ENCODE measurements at regions not wholly inside any gene's neighbourhood (a gene's known extent, or its start where the extent isn't known, plus 50 kb on each side); places are given as distances from the start of the nearest gene placed in this dataset.
A peak's percentile ranks its signal among the peaks of the same experiment; 100 is the strongest.

DNA sequence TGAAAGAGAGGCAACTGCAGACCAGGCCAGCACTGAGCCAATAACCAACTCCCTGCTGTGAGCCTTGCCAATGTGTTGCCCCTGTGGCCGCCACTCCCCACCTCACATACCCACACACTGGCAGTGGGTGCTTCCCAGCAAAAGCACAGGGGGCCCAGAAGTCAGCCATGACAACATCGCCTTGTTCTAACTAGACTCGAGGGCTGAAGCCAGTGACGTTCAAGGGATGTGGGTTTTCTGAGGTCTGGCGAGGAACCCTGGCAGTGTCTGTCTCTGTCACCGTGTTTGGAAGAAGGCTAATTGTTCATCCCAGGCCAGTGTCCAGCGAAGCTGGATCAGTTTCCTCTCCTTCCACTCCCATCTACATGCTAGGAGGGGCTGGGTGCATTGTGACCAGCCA lies 311.8 kb upstream of the AMIGO2 start:
- H3K9me3 Mint-ChIP-seq: peaks cover 2 to 5% (median 4%) of the 10 kb centered on the region in 8 donors
- POLR2A ChIA-PET (ENCODE audit: partially characterized antibody): interaction anchor here (0.6 to 2.0 kb wide), 13 partner anchors 11 to 312 kb away, joined by 3 to 10 read pairs (median 5); partner anchors contain the start of genes AMIGO2 and PCED1B
- Histone ChIP-seq H3K9me3 (ENCODE audit: control insufficient read depth in 1 of 2, low read length in 2 of 2) (no peaks in the 10 kb centered on the region), H3K4me3 (ENCODE audit: low read length in 2 of 2) (no peak overlapping the region), H3K27ac (ENCODE audit: low read depth, low read length) (peak overlapping the region; percentile 54), H3K27me3 (ENCODE audit: insufficient read depth, low read length) (no peaks in the 10 kb centered on the region), H3K36me3 (ENCODE audit: insufficient read depth, low read length) (no peaks in the 10 kb centered on the region), H3K4me1 (ENCODE audit: insufficient read depth, low read length) (peaks cover 60% of the 10 kb centered on the region)
- H3K36me3 Mint-ChIP-seq: peaks cover 3 to 5% of the 10 kb centered on the region in 2 donors
- DNase-seq: peak; percentile 66 to 86 (median 72)
- intact Hi-C loops (cut with micrococcal nuclease): no loop called here
- peaks cover 45 to 74% (median 60%) of the 10 kb centered on the region in 4 donors for H3K4me1 Mint-ChIP-seq
- peak overlapping the region; percentile 95 to 99 (median 98) for H3K27ac Mint-ChIP-seq
- H3K4me3 Mint-ChIP-seq: peak overlapping the region; percentile 29 to 83 (median 63)
- CTCF ChIA-PET (ENCODE audit: partially characterized antibody): interaction anchor here (0.9 to 1.8 kb wide), 4 partner anchors 23 to 359 kb away, joined by 3 to 12 read pairs (median 4); no protein-coding TSS in a partner anchor
- H3K27me3 Mint-ChIP-seq: no peaks in the 10 kb centered on the region

- intact Hi-C loops (cut with micrococcal nuclease): no loop called here
- no peak overlapping the region for H3K4me3 Mint-ChIP-seq
- no peak for DNase-seq
- no peak overlapping the region for H3K27ac Mint-ChIP-seq
- ChIA-PET POLR2A (ENCODE audit: partially characterized antibody) (interaction anchor here (0.8 to 1.5 kb wide), 3 partner anchors 9 to 293 kb away, joined by 3 read pairs; no protein-coding TSS in a partner anchor), CTCF (ENCODE audit: partially characterized antibody) (interaction anchor here (2.7 kb wide), 1 partner anchor 9 kb away, joined by 10 read pairs; no protein-coding TSS in a partner anchor)
- H3K4me3 ChIP-seq (ENCODE audit: low read length in 2 of 2): no peak overlapping the region
- no peak overlapping the region for H3K27ac ChIP-seq (ENCODE audit: low read depth, low read length)
- H3K36me3 ChIP-seq (ENCODE audit: insufficient read depth, low read length): no peaks in the 10 kb centered on the region
- peaks cover 32% of the 10 kb centered on the region for H3K4me1 ChIP-seq (ENCODE audit: insufficient read depth, low read length)
- H3K9me3 ChIP-seq (ENCODE audit: control insufficient read depth in 1 of 2, low read length in 2 of 2): no peaks in the 10 kb centered on the region
- H3K4me1 Mint-ChIP-seq: peaks cover 30 to 60% (median 41%) of the 10 kb centered on the region in 4 donors
- peaks cover 0 to 2% (median 0%) of the 10 kb centered on the region in 8 donors for H3K9me3 Mint-ChIP-seq
- no peaks in the 10 kb centered on the region for H3K36me3 Mint-ChIP-seq
- no peaks in the 10 kb centered on the region for H3K27me3 ChIP-seq (ENCODE audit: insufficient read depth, low read length)
- no peaks in the 10 kb centered on the region for H3K27me3 Mint-ChIP-seq
These were observed 309.0 kb upstream of the AMIGO2 start for GRCh38 chr12:47388712-47389111.

DNA sequence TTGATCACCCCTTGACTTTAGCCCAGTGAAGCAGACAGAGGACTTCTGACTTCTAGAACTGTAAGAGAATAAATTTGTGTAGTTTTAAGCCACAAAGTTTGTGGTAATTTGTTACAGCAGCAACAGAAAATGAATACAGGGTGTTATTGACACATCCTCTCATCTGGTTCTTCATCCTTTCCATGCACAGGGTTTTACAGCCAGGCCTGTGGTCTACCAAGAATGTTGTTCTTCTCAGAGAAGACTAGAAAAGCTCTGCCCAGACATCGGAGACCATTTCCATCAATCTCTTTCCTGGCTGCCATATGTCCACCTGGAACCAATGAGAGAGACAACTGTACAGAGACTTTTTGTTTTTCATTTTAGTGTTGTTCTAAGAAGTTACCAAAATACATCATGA lies 308.2 kb upstream of the AMIGO2 start:
- no peak for DNase-seq
- intact Hi-C loops (cut with micrococcal nuclease): no loop called here

GRCh38 chr12:47385653-47386052 lies 305.9 kb upstream of the AMIGO2 start:
- Histone ChIP-seq H3K27ac (ENCODE audit: low read depth, low read length) (no peak overlapping the region), H3K9me3 (ENCODE audit: control insufficient read depth in 1 of 2, low read length in 2 of 2) (no peaks in the 10 kb centered on the region), H3K36me3 (ENCODE audit: insufficient read depth, low read length) (no peaks in the 10 kb centered on the region), H3K27me3 (ENCODE audit: insufficient read depth, low read length) (no peaks in the 10 kb centered on the region), H3K4me1 (ENCODE audit: insufficient read depth, low read length) (peaks cover 1% of the 10 kb centered on the region), H3K4me3 (ENCODE audit: low read length in 2 of 2) (no peak overlapping the region)
- intact Hi-C loops (cut with micrococcal nuclease): no loop called here
- no peak for DNase-seq
- H3K4me1 Mint-ChIP-seq: peaks cover 10 to 42% (median 17%) of the 10 kb centered on the region in 4 donors
- H3K9me3 Mint-ChIP-seq: peaks cover 0 to 13% (median 0%) of the 10 kb centered on the region in 8 donors
- H3K36me3 Mint-ChIP-seq: peaks cover 0 to 3% of the 10 kb centered on the region in 2 donors
- no peak overlapping the region for H3K4me3 Mint-ChIP-seq
- POLR2A ChIA-PET (ENCODE audit: partially characterized antibody): no interaction called here
- CTCF ChIA-PET (ENCODE audit: partially characterized antibody): interaction anchor here (0.6 kb wide), 1 partner anchor 67 kb away, joined by 3 read pairs; no protein-coding TSS in a partner anchor
- no peak overlapping the region for H3K27ac Mint-ChIP-seq
- H3K27me3 Mint-ChIP-seq: no peaks in the 10 kb centered on the region

More for the DNA sequence above, 308.2 kb upstream of the AMIGO2 start:
- Histone ChIP-seq H3K4me1 (ENCODE audit: insufficient read depth, low read length) (peaks cover 25% of the 10 kb centered on the region), H3K36me3 (ENCODE audit: insufficient read depth, low read length) (no peaks in the 10 kb centered on the region), H3K9me3 (ENCODE audit: control insufficient read depth in 1 of 2, low read length in 2 of 2) (no peaks in the 10 kb centered on the region), H3K4me3 (ENCODE audit: low read length in 2 of 2) (no peak overlapping the region), H3K27me3 (ENCODE audit: insufficient read depth, low read length) (no peaks in the 10 kb centered on the region), H3K27ac (ENCODE audit: low read depth, low read length) (no peak overlapping the region)
- peaks cover 0 to 2% (median 0%) of the 10 kb centered on the region in 8 donors for H3K9me3 Mint-ChIP-seq
- no peak overlapping the region for H3K4me3 Mint-ChIP-seq
- H3K27ac Mint-ChIP-seq: peak overlapping the region in 3 of 7 donors; percentile 53 to 88 (median 55)
- H3K27me3 Mint-ChIP-seq: no peaks in the 10 kb centered on the region
- peaks cover 25 to 54% (median 35%) of the 10 kb centered on the region in 4 donors for H3K4me1 Mint-ChIP-seq
- no peaks in the 10 kb centered on the region for H3K36me3 Mint-ChIP-seq
- POLR2A ChIA-PET (ENCODE audit: partially characterized antibody): interaction anchor here (0.5 to 1.5 kb wide), 4 partner anchors 9 to 292 kb away, joined by 3 read pairs; no protein-coding TSS in a partner anchor
- CTCF ChIA-PET (ENCODE audit: partially characterized antibody): interaction anchor here (0.7 to 2.7 kb wide), 3 partner anchors 9 to 366 kb away, joined by 3 to 10 read pairs (median 3); no protein-coding TSS in a partner anchor

DNA sequence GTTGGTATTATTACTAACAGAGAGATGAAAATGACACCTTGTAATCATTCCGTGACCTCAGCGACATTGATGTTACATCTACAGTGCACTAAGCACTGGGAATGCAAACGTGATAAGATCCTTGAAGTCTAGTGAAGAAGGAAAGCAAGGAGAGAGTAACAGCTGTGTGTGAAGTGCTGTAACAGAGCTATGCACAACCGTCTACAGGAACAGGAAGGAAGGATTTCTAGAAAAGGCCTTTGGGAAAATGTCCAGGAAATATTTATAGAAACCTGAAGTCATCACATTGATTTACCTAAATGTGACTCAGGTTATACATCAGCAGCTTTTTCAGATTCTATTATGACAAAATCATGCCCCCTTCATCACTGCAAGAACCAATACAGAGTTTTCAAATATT lies 304.2 kb upstream of the AMIGO2 start:
- no peaks in the 10 kb centered on the region for H3K36me3 ChIP-seq (ENCODE audit: insufficient read depth, low read length)
- H3K36me3 Mint-ChIP-seq: peaks cover 0 to 7% of the 10 kb centered on the region in 2 donors
- H3K4me1 ChIP-seq (ENCODE audit: insufficient read depth, low read length): peaks cover 8% of the 10 kb centered on the region
- intact Hi-C loops (cut with micrococcal nuclease): no loop called here
- no peak overlapping the region for H3K27ac ChIP-seq (ENCODE audit: low read depth, low read length)
- no peak overlapping the region for H3K4me3 Mint-ChIP-seq
- peaks cover 13 to 45% (median 15%) of the 10 kb centered on the region in 4 donors for H3K4me1 Mint-ChIP-seq
- ChIA-PET CTCF (ENCODE audit: partially characterized antibody) (interaction anchor here (0.9 to 1.1 kb wide), 2 partner anchors 10 to 312 kb away, joined by 3 read pairs; no protein-coding TSS in a partner anchor), POLR2A (ENCODE audit: partially characterized antibody) (interaction anchor here (1.2 to 2.1 kb wide), 3 partner anchors 10 to 21 kb away, joined by 3 to 6 read pairs (median 6); no protein-coding TSS in a partner anchor)
- no peak for DNase-seq
- no peaks in the 10 kb centered on the region for H3K27me3 Mint-ChIP-seq
- peaks cover 0 to 13% (median 0%) of the 10 kb centered on the region in 8 donors for H3K9me3 Mint-ChIP-seq
- H3K9me3 ChIP-seq (ENCODE audit: control insufficient read depth in 1 of 2, low read length in 2 of 2): no peaks in the 10 kb centered on the region
- peak overlapping the region in 1 of 7 donors; percentile 5 for H3K27ac Mint-ChIP-seq
- no peak overlapping the region for H3K4me3 ChIP-seq (ENCODE audit: low read length in 2 of 2)
- H3K27me3 ChIP-seq (ENCODE audit: insufficient read depth, low read length): no peaks in the 10 kb centered on the region

- no peaks in the 10 kb centered on the region for H3K27me3 Mint-ChIP-seq
- Histone ChIP-seq H3K4me3 (ENCODE audit: low read length in 2 of 2) (no peak overlapping the region), H3K27ac (ENCODE audit: low read depth, low read length) (no peak overlapping the region), H3K36me3 (ENCODE audit: insufficient read depth, low read length) (no peaks in the 10 kb centered on the region), H3K4me1 (ENCODE audit: insufficient read depth, low read length) (peaks cover 17% of the 10 kb centered on the region), H3K27me3 (ENCODE audit: insufficient read depth, low read length) (no peaks in the 10 kb centered on the region), H3K9me3 (ENCODE audit: control insufficient read depth in 1 of 2, low read length in 2 of 2) (no peaks in the 10 kb centered on the region)
- ChIA-PET CTCF (ENCODE audit: partially characterized antibody) (interaction anchor here (1.0 to 1.4 kb wide), 3 partner anchors 41 to 312 kb away, joined by 3 read pairs; no protein-coding TSS in a partner anchor), POLR2A (ENCODE audit: partially characterized antibody) (interaction anchor here (0.6 kb wide), 1 partner anchor 304 kb away, joined by 3 read pairs; no protein-coding TSS in a partner anchor)
- H3K36me3 Mint-ChIP-seq: peaks cover 0 to 9% of the 10 kb centered on the region in 2 donors
- intact Hi-C loops (cut with micrococcal nuclease): no loop called here
- no peak for DNase-seq
- H3K4me3 Mint-ChIP-seq: no peak overlapping the region
- peaks cover 20 to 48% (median 21%) of the 10 kb centered on the region in 4 donors for H3K4me1 Mint-ChIP-seq
- H3K27ac Mint-ChIP-seq: no peak overlapping the region
- peaks cover 0 to 13% (median 0%) of the 10 kb centered on the region in 8 donors for H3K9me3 Mint-ChIP-seq
These were observed 302.5 kb upstream of the AMIGO2 start for GRCh38 chr12:47382305-47382704.

DNA sequence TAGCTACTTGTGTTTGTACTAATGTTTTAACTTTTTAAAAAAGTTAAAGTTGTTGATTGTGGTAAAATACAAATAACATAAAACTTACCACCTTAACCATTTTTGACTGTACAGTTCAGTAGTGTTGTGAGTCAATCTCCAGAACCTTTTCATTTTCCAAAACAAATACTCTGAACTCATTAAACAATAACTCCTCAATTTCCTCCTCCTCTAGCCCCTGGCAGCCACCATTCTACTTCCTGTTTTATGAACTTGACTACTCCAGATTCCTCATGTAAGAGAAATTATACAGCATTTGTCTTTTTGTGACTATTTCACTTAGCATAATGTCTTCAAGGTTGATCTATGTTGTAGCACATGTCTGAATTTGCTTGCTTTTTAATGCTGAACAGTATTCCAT lies 299.1 kb upstream of the AMIGO2 start:
- intact Hi-C loops (cut with micrococcal nuclease): loop anchor here (2.0 kb wide), 1 partner anchor 18 kb away; no protein-coding TSS in a partner anchor
- peak overlapping the region in 1 of 8 donors; percentile 2 for H3K4me3 Mint-ChIP-seq
- Histone ChIP-seq H3K27ac (ENCODE audit: low read depth, low read length) (no peak overlapping the region), H3K36me3 (ENCODE audit: insufficient read depth, low read length) (no peaks in the 10 kb centered on the region), H3K27me3 (ENCODE audit: insufficient read depth, low read length) (no peaks in the 10 kb centered on the region), H3K4me3 (ENCODE audit: low read length in 2 of 2) (no peak overlapping the region), H3K9me3 (ENCODE audit: control insufficient read depth in 1 of 2, low read length in 2 of 2) (no peaks in the 10 kb centered on the region), H3K4me1 (ENCODE audit: insufficient read depth, low read length) (peaks cover 17% of the 10 kb centered on the region)
- peak overlapping the region in 4 of 7 donors; percentile 22 to 73 (median 56) for H3K27ac Mint-ChIP-seq
- POLR2A ChIA-PET (ENCODE audit: partially characterized antibody): interaction anchor here (1.0 to 1.2 kb wide), 3 partner anchors 10 to 13 kb away, joined by 3 read pairs; no protein-coding TSS in a partner anchor
- H3K36me3 Mint-ChIP-seq: peaks cover 0 to 9% of the 10 kb centered on the region in 2 donors
- H3K27me3 Mint-ChIP-seq: no peaks in the 10 kb centered on the region
- CTCF ChIA-PET (ENCODE audit: partially characterized antibody): no interaction called here
- peaks cover 0 to 19% (median 3%) of the 10 kb centered on the region in 8 donors for H3K9me3 Mint-ChIP-seq
- no peak for DNase-seq
- peaks cover 18 to 44% (median 20%) of the 10 kb centered on the region in 4 donors for H3K4me1 Mint-ChIP-seq

Data from CD4-positive, alpha-beta memory T cell (primary cell).